IMR-90 (cell line): ENCODE measurements at regions not wholly inside any gene's neighbourhood (a gene's known extent, or its start where the extent isn't known, plus 50 kb on each side); places are given as distances from the start of the nearest gene placed in this dataset.

Experiments used
- ATAC-seq: fragments of 200-7000 bp; cut with Tn5 transposase; 2 replicates; pipeline ENCODE4 v1.9.1; 2020; ENCODE audit warnings: low read depth, mild to moderate bottlenecking, moderate library complexity
- BruUV-seq: library from RNA; stranded (reverse); fragments of 400-500 nt; replicated peaks from 2 replicates; lab custom pipeline; 2021; lab: Mats Ljungman, UMichigan
- CTCF ChIA-PET: fragments of 300-600 bp; formaldehyde crosslinking; extraction: SDS; loops from one replicate; lab custom pipeline; 2021; ENCODE audit warnings: antibody characterized with exemption; lab: Yijun Ruan, JAX
- POLR2A ChIA-PET: fragments of 300-600 bp; sonication (Branson Sonifier 250); formaldehyde crosslinking; loops from one replicate; lab custom pipeline; 2022; ENCODE audit warnings: antibody characterized with exemption; ENCODE audit not compliant: unreplicated experiment; lab: Charles Lee
- DNase-seq: peaks from one replicate; pipeline ENCODE4 v3.0.0; 2013
- H2AFZ ChIP-seq: replicated peaks from 2 replicates; pipeline ENCODE3; 2013; ENCODE audit warnings: low read length, mild to moderate bottlenecking; ENCODE audit not compliant: poor library complexity
- H2AK5ac ChIP-seq: 2 replicates; pipeline ENCODE4 v1.6.1; 2013; ENCODE audit warnings: low read depth, low read length, inconsistent platforms
- H2AK9ac ChIP-seq: replicated peaks from 2 replicates; pipeline ENCODE3; 2013; ENCODE audit warnings: mild to moderate bottlenecking, low read depth, low read length, moderate library complexity; ENCODE audit not compliant: poor library complexity
- H2BK120ac ChIP-seq: 2 replicates; pipeline ENCODE4 v1.6.1; 2013; ENCODE audit warnings: low read depth, low read length, inconsistent platforms
- H2BK15ac ChIP-seq: 3 replicates; pipeline ENCODE4 v1.6.1; 2013; ENCODE audit warnings: low read depth, low read length, inconsistent platforms
- H2BK20ac ChIP-seq: 2 replicates; pipeline ENCODE4 v1.6.1; 2013; ENCODE audit warnings: low read depth, mild to moderate bottlenecking, inconsistent platforms, low read length, moderate library complexity
- H2BK5ac ChIP-seq: 2 replicates; pipeline ENCODE4 v1.6.1; 2013; ENCODE audit warnings: mild to moderate bottlenecking, low read depth, low read length, inconsistent platforms; ENCODE audit not compliant: poor library complexity, severe bottlenecking
- H3K14ac ChIP-seq: replicated peaks from 2 replicates; pipeline ENCODE4 v1.6.1; 2013; ENCODE audit warnings: low read depth, low read length, inconsistent platforms
- H3K18ac ChIP-seq: 2 replicates; pipeline ENCODE4 v1.6.1; 2013; ENCODE audit warnings: low read depth, low read length, control low read depth
- H3K23ac ChIP-seq: 2 replicates; pipeline ENCODE4 v1.6.1; 2013; ENCODE audit warnings: low read depth, low read length, inconsistent platforms
- H3K27ac ChIP-seq: 2 replicates; pipeline ENCODE4 v1.5.1; 2013; ENCODE audit warnings: mild to moderate bottlenecking, control low read depth, low read length; ENCODE audit not compliant: insufficient read depth
- H3K27me3 ChIP-seq: 2 replicates; pipeline ENCODE4 v1.6.1; 2013; ENCODE audit warnings: low read length; ENCODE audit not compliant: control insufficient read depth, insufficient read depth
- H3K36me3 ChIP-seq: 2 replicates; pipeline ENCODE4 v1.6.1; 2013; ENCODE audit warnings: low read length, mixed read lengths; ENCODE audit not compliant: control insufficient read depth, insufficient read depth
- H3K4ac ChIP-seq: 2 replicates; pipeline ENCODE4 v1.6.1; 2013; ENCODE audit warnings: low read depth, low read length, inconsistent platforms
- H3K4me1 ChIP-seq: 2 replicates; pipeline ENCODE4 v1.6.1; 2013; ENCODE audit warnings: low read length, mixed read lengths; ENCODE audit not compliant: control insufficient read depth, insufficient read depth
- H3K4me2 ChIP-seq: 2 replicates; pipeline ENCODE4 v1.6.1; 2013; ENCODE audit warnings: low read depth, mild to moderate bottlenecking, control low read depth, low read length, moderate library complexity
- H3K4me3 ChIP-seq: 2 replicates; pipeline ENCODE4 v1.5.1; 2013; ENCODE audit warnings: low read depth, mild to moderate bottlenecking, control low read depth, low read length, moderate library complexity; ENCODE audit not compliant: insufficient read depth
- H3K56ac ChIP-seq: 2 replicates; pipeline ENCODE4 v1.6.1; 2013; ENCODE audit warnings: low read length, inconsistent platforms; ENCODE audit not compliant: insufficient read depth; ENCODE audit errors: extremely low read depth
- H3K79me1 ChIP-seq, 2 experiments: 2 replicates each; pipeline ENCODE4 v1.6.1; 2013; ENCODE audit warnings: low read length in 2 of 2, inconsistent platforms in 1 of 2, low read depth in 1 of 2
- H3K9ac ChIP-seq: 2 replicates; pipeline ENCODE4 v1.6.1; 2013; ENCODE audit warnings: low read depth, low read length, control low read depth
- H3K9me1 ChIP-seq: 2 replicates; pipeline ENCODE4 v1.6.1; 2013; ENCODE audit warnings: low read length, inconsistent platforms; ENCODE audit not compliant: insufficient read depth
- H3K9me3 ChIP-seq: 2 replicates; pipeline ENCODE4 v1.6.1; 2013; ENCODE audit warnings: low read length; ENCODE audit not compliant: control insufficient read depth, insufficient read depth
- H4K20me1 ChIP-seq: 2 replicates; pipeline ENCODE4 v1.6.1; 2013; ENCODE audit warnings: low read length, inconsistent platforms; ENCODE audit not compliant: insufficient read depth
- H4K5ac ChIP-seq: 2 replicates; pipeline ENCODE4 v1.6.1; 2013; ENCODE audit warnings: mild to moderate bottlenecking, low read depth, low read length, control low read depth
- H4K8ac ChIP-seq, 2 experiments: 2 replicates each; pipeline ENCODE4 v1.6.1; 2013; ENCODE audit warnings: low read depth in 2 of 2, low read length in 2 of 2, control low read depth in 1 of 2, inconsistent platforms in 1 of 2
- H4K91ac ChIP-seq: 2 replicates; pipeline ENCODE4 v1.6.1; 2013; ENCODE audit warnings: low read depth, low read length, inconsistent platforms; ENCODE audit not compliant: insufficient read depth
- BHLHE40 ChIP-seq: fragments of 150-350 bp; IDR thresholded peaks from 2 replicates; pipeline ENCODE4 v1.6.1; 2016; ENCODE audit warnings: mild to moderate bottlenecking, low read depth, low read length
- CEBPB ChIP-seq: IDR thresholded peaks from 2 replicates; pipeline ENCODE4 v1.6.1; 2012; ENCODE audit warnings: low read depth, low read length, improper control_type of control experiment
- CHD1 ChIP-seq: IDR thresholded peaks from 2 replicates; pipeline ENCODE4 v1.6.1; 2012; ENCODE audit warnings: low read depth, low read length, improper control_type of control experiment
- CTCF ChIP-seq: conservative IDR thresholded peaks from 2 replicates; pipeline ENCODE4 v1.5.1; 2012; ENCODE audit warnings: mild to moderate bottlenecking, low read depth, low read length, improper control_type of control experiment
- ELK1 ChIP-seq: fragments of 150-350 bp; IDR thresholded peaks from 2 replicates; pipeline ENCODE4 v1.6.1; 2016; ENCODE audit warnings: low read depth, mild to moderate bottlenecking, low read length, moderate library complexity, borderline replicate concordance
- FOS ChIP-seq: fragments of 150-350 bp; IDR thresholded peaks from 2 replicates; pipeline ENCODE4 v1.6.1; 2016; ENCODE audit warnings: low read depth, low read length
- MAFK ChIP-seq: IDR thresholded peaks from 2 replicates; pipeline ENCODE4 v1.6.1; 2012; ENCODE audit warnings: low read depth, low read length, improper control_type of control experiment
- MAZ ChIP-seq: IDR thresholded peaks from 2 replicates; pipeline ENCODE4 v1.6.1; 2012; ENCODE audit warnings: low read depth, mild to moderate bottlenecking, low read length, improper control_type of control experiment, moderate library complexity, borderline replicate concordance
- MXI1 ChIP-seq: IDR thresholded peaks from 2 replicates; pipeline ENCODE4 v1.6.1; 2012; ENCODE audit warnings: low read depth, mild to moderate bottlenecking, low read length, moderate library complexity, borderline replicate concordance
- NFE2L2 ChIP-seq: fragments of 150-350 bp; IDR thresholded peaks from 2 replicates; pipeline ENCODE4 v1.6.1; 2016; ENCODE audit warnings: low read depth, mild to moderate bottlenecking, low read length
- POLR2A ChIP-seq: IDR thresholded peaks from 2 replicates; pipeline ENCODE4 v1.6.1; 2012; ENCODE audit warnings: mild to moderate bottlenecking, low read depth, low read length
- RAD21 ChIP-seq: IDR thresholded peaks from 2 replicates; pipeline ENCODE4 v1.6.1; 2012; ENCODE audit warnings: low read length, improper control_type of control experiment
- RCOR1 ChIP-seq: IDR thresholded peaks from 2 replicates; pipeline ENCODE4 v1.6.1; 2012; ENCODE audit warnings: mild to moderate bottlenecking, low read length, improper control_type of control experiment; ENCODE audit not compliant: insufficient replicate concordance
- RFX5 ChIP-seq: IDR thresholded peaks from 2 replicates; pipeline ENCODE4 v1.8.0; 2012; ENCODE audit warnings: low read depth, mild to moderate bottlenecking, low read length, moderate library complexity
- SMC3 ChIP-seq: fragments of 150-350 bp; IDR thresholded peaks from 2 replicates; pipeline ENCODE4 v1.6.1; 2016; ENCODE audit warnings: low read depth, mild to moderate bottlenecking, antibody characterized with exemption, low read length, moderate library complexity
- WGBS, 2 experiments: methylation state at CpG; one replicate each; pipeline versions ENCODE4 v1.1.5 to v1.1.7; 2013; ENCODE audit warnings: missing lambda C conversion rate in 2 of 2; ENCODE audit not compliant: insufficient read length in 1 of 2; ENCODE audit errors: extremely low coverage in 2 of 2; 5-methylcytosine and 5-hydroxymethylcytosine counted together
- dilution Hi-C: fragments of 300-500 bp; cut with HindIII; formaldehyde crosslinking; loops from one replicate; pipeline ENCODE4 v1.14.3; 2018; ENCODE audit warnings: low sequenced_read_pairs; ENCODE audit not compliant: unreplicated experiment
- in situ Hi-C: fragments of 300-500 bp; cut with MboI; formaldehyde crosslinking; loops from 3 replicates; pipeline ENCODE4 v1.14.3; 2019; ENCODE audit warnings: low sequenced_read_pairs, inconsistent platforms, mixed read lengths
- intact Hi-C: fragments of 100-400 bp; cut with micrococcal nuclease; formaldehyde crosslinking; loops from 2 replicates; pipeline ENCODE4 v1.10.0; 2022
- TF ChIP-seq, protein P1 (sequence below): fragments of 150-350 bp; IDR thresholded peaks from 2 replicates; pipeline ENCODE4 v1.6.1; 2017; ENCODE audit warnings: mild to moderate bottlenecking, antibody characterized with exemption, low read length, low read depth

- Histone ChIP-seq H2BK5ac (no peak overlapping the region), H3K4ac (no peak overlapping the region), H3K4me1 (no peaks in the 10 kb centered on the region), H2BK15ac (no peak overlapping the region), H2AK5ac (no peak overlapping the region), H3K56ac (no peak overlapping the region), H3K4me2 (no peak overlapping the region), H4K5ac (no peak overlapping the region), H3K4me3 (no peak overlapping the region), H2BK120ac (no peak overlapping the region), H3K27ac (no peak overlapping the region), H3K18ac (no peak overlapping the region), H2AFZ (no peak overlapping the region), H3K14ac (no peak overlapping the region), H4K20me1 (no peaks in the 10 kb centered on the region), H3K9ac (no peak overlapping the region), H3K9me1 (no peaks in the 10 kb centered on the region), H3K79me1 (no peaks in the 10 kb centered on the region), H4K8ac (no peak overlapping the region), H2AK9ac (no peak overlapping the region), H3K23ac (no peak overlapping the region), H3K9me3 (no peaks in the 10 kb centered on the region), H4K91ac (no peak overlapping the region), H2BK20ac (no peak overlapping the region), H3K27me3 (no peaks in the 10 kb centered on the region), H3K36me3 (no peaks in the 10 kb centered on the region)
- ChIA-PET POLR2A (no interaction called here), CTCF (interaction anchor here (1.3 kb wide), 1 partner anchor 216 kb away, joined by 4 read pairs; no protein-coding TSS in a partner anchor)
- BruUV-seq, result no TSS peak
- intact Hi-C loops, result no loop called here
- in situ Hi-C loops, result no loop called here
- no peak for TF ChIP-seq RCOR1
- no peak for TF ChIP-seq BHLHE40
- no peak for TF ChIP-seq NFE2L2
- no peak for TF ChIP-seq MAFK
- no peak for TF ChIP-seq SMC3
- no peak for TF ChIP-seq RFX5
- no peak for TF ChIP-seq MXI1
- TF ChIP-seq MAZ, result no peak
- no peak for TF ChIP-seq FOS
- TF ChIP-seq CEBPB, result no peak
- TF ChIP-seq, protein P1, sequence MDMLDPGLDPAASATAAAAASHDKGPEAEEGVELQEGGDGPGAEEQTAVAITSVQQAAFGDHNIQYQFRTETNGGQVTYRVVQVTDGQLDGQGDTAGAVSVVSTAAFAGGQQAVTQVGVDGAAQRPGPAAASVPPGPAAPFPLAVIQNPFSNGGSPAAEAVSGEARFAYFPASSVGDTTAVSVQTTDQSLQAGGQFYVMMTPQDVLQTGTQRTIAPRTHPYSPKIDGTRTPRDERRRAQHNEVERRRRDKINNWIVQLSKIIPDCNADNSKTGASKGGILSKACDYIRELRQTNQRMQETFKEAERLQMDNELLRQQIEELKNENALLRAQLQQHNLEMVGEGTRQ, result no peak
- no peak for TF ChIP-seq CTCF
- TF ChIP-seq CHD1, result no peak
- no peak for TF ChIP-seq ELK1
- TF ChIP-seq RAD21, result no peak
- TF ChIP-seq POLR2A, result no peak
- no CpG with 5 or more reads among the region's 3 CpGs for whole genome bisulfite sequencing, 2 experiments
- ATAC-seq (no peak), DNase-seq (no peak)
- dilution Hi-C loops, result no loop called here
Observed at GRCh38 chr6:159468994-159469393, 224.0 kb downstream of the SOD2 start.
